ENCODE measurements at regions not wholly inside any gene's neighbourhood (a gene's known extent, or its start where the extent isn't known, plus 50 kb on each side); places are given as distances from the start of the nearest gene placed in this dataset.
A peak's percentile ranks its signal among the peaks of the same experiment; 100 is the strongest.

- H2BK12ac ChIP-seq (ENCODE audit: low read depth, low read length) = no peak overlapping the region
- no peaks in the 10 kb centered on the region for H3K79me1 ChIP-seq (ENCODE audit: low read depth, low read length)
- H4K91ac ChIP-seq (replicated peaks; ENCODE audit: insufficient read length, low read length) = no peak overlapping the region
- H3K23me2 ChIP-seq (ENCODE audit: low read depth, low read length) = no peaks in the 10 kb centered on the region; the same call in 1 of the 2 replicates
- no peak overlapping the region for H3K23ac ChIP-seq (ENCODE audit: insufficient read length)
- H3K79me2 ChIP-seq (ENCODE audit: control insufficient read depth in 1 of 2, insufficient read depth in 2 of 2, low read length in 2 of 2) = no peaks in the 10 kb centered on the region
- H2BK120ac ChIP-seq (replicated peaks; ENCODE audit: low read depth, low read length) = no peak overlapping the region
- H2BK5ac ChIP-seq (ENCODE audit: low read depth, low read length) = no peak overlapping the region
- 81% methylated on average over 2 of the region's 2 CpGs; no CpG with 5 or more reads in 1 of the 2 experiments for WGBS, 2 experiments (ENCODE audit: extremely low coverage in 1 of 2, insufficient coverage in 1 of 2, insufficient read length in 1 of 2, insufficient replicate concordance in 2 of 2, low coverage in 1 of 2, low lambda C conversion rate in 2 of 2, missing lambda C conversion rate in 1 of 2)
- H3K27ac ChIP-seq (ENCODE audit: low read depth, low read length) = no peak overlapping the region
- H3K27me3 ChIP-seq (replicated peaks in 1 of 4; ENCODE audit: control insufficient read depth in 3 of 4, extremely low read depth in 1 of 4, insufficient read depth in 3 of 4, low read length in 3 of 4) = peaks cover 0 to 1% (median 0%) of the 10 kb centered on the region in 4 experiments; a peak in 1 of 7 replicates
- no peak overlapping the region for H2AK5ac ChIP-seq (ENCODE audit: low read depth, low read length)
- H3K4me3 ChIP-seq (ENCODE audit: extremely low read depth in 1 of 4, insufficient read depth in 2 of 4, low read depth in 3 of 4, low read length in 4 of 4) = no peak overlapping the region
- FAIRE-seq (no peak), DNase-seq (ENCODE audit: low read depth in 1 of 2, low spot score in 2 of 2) (no peak)
- no peaks in the 10 kb centered on the region for H3K9me3 ChIP-seq (ENCODE audit: insufficient read depth in 2 of 2, low read depth in 1 of 2, low read length in 1 of 2)
- no peak overlapping the region for H2BK20ac ChIP-seq (ENCODE audit: low read length)
- no peak overlapping the region for H3K4ac ChIP-seq (replicated peaks; ENCODE audit: insufficient read length, low read depth, low read length)
- no peaks in the 10 kb centered on the region for H3K36me3 ChIP-seq (ENCODE audit: control insufficient read depth in 2 of 4, insufficient read depth in 4 of 4, low read length in 3 of 4)
- POLR2A ChIA-PET (ENCODE audit: partially characterized antibody) = no interaction called here
- H3K4me1 ChIP-seq (replicated peaks in 1 of 4; ENCODE audit: control insufficient read depth in 3 of 4, insufficient read depth in 4 of 4, low read length in 3 of 4) = no peaks in the 10 kb centered on the region
- no peak overlapping the region for H4K5ac ChIP-seq (ENCODE audit: insufficient read length, low read depth, low read length)
- no peak for TF ChIP-seq TCF12 (IDR thresholded peaks at IDR 0.05; ENCODE audit: low read depth, low read length)
- TF ChIP-seq MAFK (IDR thresholded peaks at IDR 0.05; ENCODE audit: low read depth, low read length) = peak; percentile 42
- H3K4me2 ChIP-seq (ENCODE audit: insufficient read depth in 1 of 2, low read depth in 2 of 2, low read length in 2 of 2) = no peak overlapping the region
- no peak overlapping the region for H4K8ac ChIP-seq (ENCODE audit: extremely low read depth, insufficient read depth, low read length)
- no peak overlapping the region for H3K18ac ChIP-seq (ENCODE audit: extremely low read depth, low read length)
- no peak overlapping the region for H3K14ac ChIP-seq (ENCODE audit: insufficient read length)
- CTCF ChIA-PET (ENCODE audit: partially characterized antibody) = interaction anchor here (0.7 to 1.5 kb wide), 4 partner anchors 11 to 355 kb away, joined by 3 to 5 read pairs (median 3); no protein-coding TSS in a partner anchor
- H2BK15ac ChIP-seq (ENCODE audit: low read length) = no peak overlapping the region
- no peaks in the 10 kb centered on the region for H4K20me1 ChIP-seq (replicated peaks in 1 of 2; ENCODE audit: control insufficient read depth in 1 of 2, insufficient read depth in 2 of 2, low read length in 2 of 2)
- no peak overlapping the region for H3K56ac ChIP-seq (replicated peaks; ENCODE audit: insufficient read length, low read depth, low read length)
- no peak overlapping the region for H3K9ac ChIP-seq (replicated peaks in 1 of 4; ENCODE audit: extremely low read depth in 1 of 4, low read depth in 3 of 4, low read length in 3 of 4)
- no peak overlapping the region for H2AFZ ChIP-seq (ENCODE audit: low read length)
These were observed 389.1 kb upstream of the SGO1 start for GRCh38 chr3:20575146-20575545.
